GM12891 (cell line): ENCODE measurements at regions not wholly inside any gene's neighbourhood (a gene's known extent, or its start where the extent isn't known, plus 50 kb on each side); places are given as distances from the start of the nearest gene placed in this dataset.
"Not testable (repeated sequence)": the region's sequence is repeated elsewhere in the genome, so short reads cannot be mapped to it uniquely, and the experiment has no call there.

Experiments
- DNase-seq: peaks from one replicate; pipeline ENCODE4 v3.0.0; 2011; ENCODE audit warnings: low spot score; ENCODE audit not compliant: insufficient read length
- FAIRE-seq: peaks from 2 replicates; lab custom pipeline; 2011; peaks lifted over from hg19 to GRCh38; lab: Jason Lieb, UNC
- PAX5 ChIP-seq: IDR thresholded peaks from 2 replicates; pipeline ENCODE4 v1.6.1; 2011; ENCODE audit warnings: low read length, moderate library complexity, mild to moderate bottlenecking; ENCODE audit not compliant: insufficient read depth, severe bottlenecking
- POLR2A ChIP-seq: IDR thresholded peaks from 2 replicates; pipeline ENCODE4 v1.6.1; 2011; ENCODE audit warnings: low read depth, low read length, control low read depth
- POLR2AphosphoS5 ChIP-seq: IDR thresholded peaks from 2 replicates; pipeline ENCODE4 v1.6.1; 2011; ENCODE audit warnings: low read depth, low read length, control low read depth
- POU2F2 ChIP-seq: IDR thresholded peaks from 2 replicates; pipeline ENCODE4 v1.6.1; 2011; ENCODE audit warnings: low read depth, mild to moderate bottlenecking, control low read depth, low read length, moderate library complexity
- SPI1 ChIP-seq: IDR thresholded peaks from 2 replicates; pipeline ENCODE4 v1.6.1; 2011; ENCODE audit warnings: low read depth, low read length, control low read depth
- TAF1 ChIP-seq: IDR thresholded peaks from 2 replicates; pipeline ENCODE4 v1.6.1; 2011; ENCODE audit warnings: low read depth, low read length, control low read depth

DNA sequence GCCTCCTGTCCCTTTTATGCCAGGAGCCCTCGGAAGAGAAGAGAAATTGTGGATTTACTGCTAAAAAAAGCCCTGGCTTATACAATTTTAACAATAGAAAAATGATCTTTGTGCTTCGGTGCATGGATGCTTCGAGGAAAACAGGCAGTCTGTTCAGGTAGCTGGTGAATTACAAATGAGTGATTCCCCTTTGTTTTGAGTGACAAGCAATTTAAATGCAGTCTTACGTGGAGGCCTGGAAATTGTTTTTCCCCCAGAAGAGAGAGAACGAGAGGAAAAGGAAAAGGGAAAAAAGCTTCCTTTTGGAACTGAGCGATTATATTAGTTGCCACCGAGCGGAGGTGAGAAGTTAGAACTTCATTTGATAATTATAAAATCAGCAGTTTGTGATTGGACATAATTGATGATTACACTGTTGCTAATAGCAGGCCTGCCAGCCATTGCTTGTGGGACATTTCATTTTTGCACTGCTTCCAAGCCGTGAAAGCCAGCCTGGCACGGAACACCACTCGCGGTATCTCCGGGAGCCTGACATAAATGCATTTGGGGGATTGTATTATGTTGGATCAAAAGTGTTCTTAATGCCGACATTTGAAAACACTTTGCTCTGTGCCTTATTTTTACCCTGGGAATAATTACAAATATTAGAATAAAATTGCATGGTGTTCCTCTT lies 117.7 kb downstream of the PHETA1 start:
- TF ChIP-seq POU2F2 (no peak), POLR2AphosphoS5 (no peak)
- no peak for DNase-seq
- no peak for FAIRE-seq

DNA sequence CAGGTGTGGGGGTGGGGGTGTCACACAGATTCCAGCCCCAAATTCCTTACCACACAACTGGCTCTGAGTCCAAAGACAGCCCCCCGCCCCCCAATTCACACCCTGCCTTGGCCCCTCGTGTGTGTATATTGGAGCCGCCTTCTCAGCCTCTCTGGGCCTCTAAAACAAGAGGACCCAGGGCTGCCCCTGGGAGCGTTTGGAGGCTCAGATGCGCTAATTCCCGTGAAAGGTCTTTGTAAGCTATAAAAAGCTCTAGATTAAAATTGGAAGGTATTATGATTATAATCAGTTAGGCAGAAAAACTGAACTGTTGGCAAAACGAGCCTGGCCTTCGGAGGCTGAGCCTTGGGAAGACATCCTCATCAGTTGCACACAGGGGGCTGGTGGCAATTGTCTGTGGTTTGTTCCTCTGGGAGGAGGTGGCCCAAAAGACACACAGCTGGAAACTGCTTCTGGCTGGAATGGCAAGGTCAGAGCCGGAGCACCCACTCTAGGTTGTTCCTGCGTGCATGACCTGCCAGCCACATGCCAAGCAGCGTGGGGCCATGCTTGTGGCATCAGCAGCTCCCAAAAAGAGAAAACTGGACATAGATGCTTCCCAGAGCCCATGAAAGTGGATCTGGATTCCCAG lies 118.5 kb downstream of the PHETA1 start:
- TF ChIP-seq POLR2A (no peak), PAX5 (no peak), SPI1 (no peak), POLR2AphosphoS5 (no peak), TAF1 (no peak), POU2F2 (no peak)
- FAIRE-seq (no peak), DNase-seq (no peak)

DNA sequence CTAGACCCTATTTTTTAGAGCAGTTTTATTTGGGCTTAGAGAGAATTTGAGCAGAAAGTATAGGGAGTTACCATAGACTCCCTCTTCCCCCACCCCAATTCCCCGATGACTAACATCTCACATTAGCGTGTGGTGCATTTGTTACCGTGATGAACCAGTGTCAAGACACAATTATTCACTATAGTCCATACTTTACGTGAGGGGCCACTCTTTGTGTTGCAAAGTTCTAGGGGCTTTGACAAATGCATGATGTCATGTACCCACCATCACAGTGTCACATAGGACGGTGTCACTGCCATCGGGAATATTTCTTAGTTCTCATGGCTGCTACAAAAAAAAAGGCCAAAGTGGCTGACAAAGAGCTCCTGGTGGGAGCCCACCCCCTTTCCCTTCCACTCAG lies 119.1 kb downstream of the PHETA1 start:
- no peak for TF ChIP-seq POU2F2
- TF ChIP-seq POLR2AphosphoS5, result no peak
- no peak for TF ChIP-seq POLR2A
- DNase-seq (no peak), FAIRE-seq (no peak)

DNA sequence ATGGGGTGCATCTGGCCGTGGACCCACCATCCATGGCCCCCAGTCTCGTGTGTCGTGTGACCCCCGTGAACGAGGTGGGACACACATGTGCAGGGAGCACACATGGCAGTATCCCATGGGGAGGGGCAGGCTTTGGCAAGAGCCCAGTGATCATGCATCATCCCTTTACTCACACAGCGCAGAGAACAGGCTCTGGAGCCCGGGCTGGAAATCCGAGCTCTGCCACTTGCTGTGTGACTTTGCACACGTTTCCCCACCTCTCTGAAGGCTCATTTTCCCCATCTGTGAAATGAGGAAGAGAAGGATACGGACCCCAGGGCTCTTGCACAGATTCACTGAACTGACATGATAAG lies 119.9 kb downstream of the PHETA1 start:
- TF ChIP-seq PAX5 (no peak), SPI1 (no peak), POLR2AphosphoS5 (no peak), POU2F2 (no peak), TAF1 (no peak), POLR2A (no peak)
- FAIRE-seq, result no peak

DNA sequence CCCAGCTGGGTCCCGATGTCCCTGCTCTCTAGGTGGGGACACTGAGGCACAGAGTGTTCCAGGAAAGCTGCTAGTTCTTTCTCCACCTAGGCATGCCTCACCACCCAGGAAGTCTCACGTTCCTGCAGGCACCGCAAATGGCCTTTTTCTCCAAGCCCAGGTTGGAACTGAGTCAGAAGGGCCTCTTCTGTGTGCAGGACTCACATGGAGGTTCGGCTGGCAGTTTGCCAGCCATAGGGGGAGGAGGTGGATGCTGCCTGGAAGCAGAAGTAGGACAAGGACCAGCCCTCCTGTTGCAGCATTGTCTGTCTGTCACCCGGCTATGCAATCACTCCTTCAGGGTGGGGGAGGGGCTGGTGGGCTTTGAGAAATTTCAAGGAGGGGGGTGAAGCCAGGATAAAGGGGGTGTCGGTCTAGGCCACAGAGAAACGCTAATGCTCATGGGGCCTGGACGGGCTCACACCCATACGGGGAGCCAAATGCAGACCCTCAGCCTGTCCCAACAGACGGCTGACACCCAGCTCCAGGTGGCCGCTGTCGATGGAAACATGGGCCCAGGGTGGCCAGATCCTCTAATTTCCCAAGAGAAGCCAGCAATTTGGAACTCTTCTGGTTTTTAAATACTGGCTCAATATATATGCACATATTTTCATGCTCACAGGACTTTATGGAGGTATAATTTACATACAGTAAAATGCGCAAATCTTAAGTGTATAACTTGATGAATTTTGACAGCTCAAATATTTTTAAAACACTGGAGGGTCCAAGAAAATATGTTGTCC lies 120.5 kb downstream of the PHETA1 start:
- TF ChIP-seq POLR2AphosphoS5 (no peak), TAF1 (no peak), POLR2A (no peak), SPI1 (no peak), POU2F2 (no peak), PAX5 (no peak)
- no peak for DNase-seq
- no peak for FAIRE-seq

More for the DNA sequence above, 119.9 kb downstream of the PHETA1 start:
- DNase-seq, result no peak

DNA sequence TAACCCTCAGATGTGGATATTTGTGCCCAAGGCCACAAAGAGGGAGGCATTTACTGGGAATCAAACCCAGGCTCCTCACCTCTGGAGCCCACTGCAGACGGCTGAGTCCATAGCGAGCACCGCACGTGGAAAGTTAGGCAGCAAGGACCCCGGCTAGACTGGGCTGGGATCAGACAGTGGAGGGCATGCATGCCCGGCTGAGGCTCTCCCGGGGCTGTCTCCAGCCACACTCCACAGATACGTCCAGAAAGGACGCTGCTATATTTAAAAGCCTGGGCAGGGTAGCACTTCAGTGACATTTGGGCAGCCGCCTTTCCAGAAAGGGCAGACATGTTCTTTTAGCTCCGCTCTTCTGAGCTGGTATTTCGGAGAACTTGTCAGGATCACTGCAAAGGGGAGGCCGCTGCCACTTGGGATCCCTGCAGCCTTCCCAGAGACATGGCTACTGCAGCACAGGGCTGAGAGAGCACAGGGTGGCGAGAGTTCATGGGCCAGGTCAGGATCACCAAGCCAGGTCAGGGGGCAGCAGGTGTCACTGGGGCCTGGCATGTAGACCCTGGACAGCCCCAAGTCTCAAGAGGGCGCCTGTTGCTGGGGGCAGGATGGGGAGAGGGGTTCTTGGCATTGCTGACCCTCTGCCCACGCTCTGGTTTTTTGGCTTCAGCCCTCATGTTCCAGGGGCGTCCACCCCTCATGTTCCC lies 121.7 kb downstream of the PHETA1 start:
- FAIRE-seq, result no peak
- TF ChIP-seq TAF1 (no peak), POU2F2 (no peak), PAX5 (no peak), SPI1 (no peak)
- DNase-seq, result no peak

DNA sequence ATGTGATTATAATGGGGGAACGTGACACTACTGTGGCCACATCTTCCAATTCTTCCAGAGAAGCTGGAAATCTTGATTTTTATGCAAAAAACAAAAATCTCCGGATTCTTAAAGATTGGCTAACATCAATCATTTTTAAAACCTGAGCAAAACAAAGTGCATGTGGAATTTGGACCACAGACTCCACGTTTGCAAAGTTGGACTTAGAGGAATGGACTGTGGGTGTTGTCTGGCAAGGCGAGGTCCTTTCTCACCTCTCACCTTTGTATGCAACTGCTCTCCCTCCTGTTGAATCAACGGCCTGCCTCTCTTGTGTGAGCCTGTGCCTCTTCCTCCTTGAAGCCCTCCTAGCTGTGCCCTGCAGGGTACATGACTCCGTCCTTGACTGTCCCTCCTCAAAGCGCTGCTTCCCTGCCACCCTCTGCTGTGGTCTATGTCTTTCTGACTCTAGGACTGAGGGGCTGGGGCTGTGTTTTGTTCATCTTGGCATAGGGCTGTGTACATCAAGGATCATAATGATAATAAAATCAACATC lies 122.4 kb downstream of the PHETA1 start:
- TF ChIP-seq POU2F2 (no peak), SPI1 (no peak), TAF1 (no peak), POLR2AphosphoS5 (no peak), POLR2A (no peak), PAX5 (no peak)
- FAIRE-seq (no peak), DNase-seq (no peak)

DNA sequence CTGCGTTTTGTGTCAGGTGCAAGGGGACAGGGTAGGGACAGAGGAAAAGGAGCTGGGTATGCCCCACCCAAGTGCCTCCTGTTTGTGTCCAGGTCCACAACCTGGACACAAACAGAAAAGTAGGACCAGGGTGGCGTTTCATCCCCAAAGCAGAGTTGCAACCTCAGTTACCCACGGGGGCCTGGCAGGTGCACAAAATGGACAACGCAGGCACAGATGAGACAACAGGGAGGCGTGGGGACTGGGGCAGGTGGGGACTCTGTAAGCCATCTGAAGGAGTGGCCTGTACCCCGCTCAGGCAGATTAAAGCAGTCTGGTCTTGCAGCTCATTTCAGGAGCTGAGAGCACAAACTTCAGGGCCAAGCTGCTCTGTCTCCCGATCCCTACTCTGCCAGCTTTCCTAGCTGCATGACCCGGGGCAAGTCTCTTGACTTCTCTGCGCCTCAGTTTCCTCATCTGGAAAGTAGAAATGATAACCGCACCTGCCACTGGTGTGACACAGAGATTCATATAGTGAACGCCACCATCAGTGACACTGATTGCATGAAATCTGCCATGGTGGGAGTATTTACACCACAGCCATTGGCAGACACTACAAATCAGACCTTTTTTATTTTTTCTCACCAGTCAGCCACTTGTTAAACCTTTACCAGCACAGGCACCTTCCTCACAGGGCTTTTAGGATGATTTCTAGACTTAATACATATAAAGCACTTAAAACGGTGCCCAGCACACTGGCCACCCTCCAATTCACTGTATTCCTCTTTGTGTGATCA lies 123.0 kb downstream of the PHETA1 start:
- FAIRE-seq (no peak), DNase-seq (no peak)
- no peak for TF ChIP-seq POLR2AphosphoS5
- no peak for TF ChIP-seq POLR2A
- no peak for TF ChIP-seq TAF1
- no peak for TF ChIP-seq POU2F2
- TF ChIP-seq PAX5, result no peak
- no peak for TF ChIP-seq SPI1

DNA sequence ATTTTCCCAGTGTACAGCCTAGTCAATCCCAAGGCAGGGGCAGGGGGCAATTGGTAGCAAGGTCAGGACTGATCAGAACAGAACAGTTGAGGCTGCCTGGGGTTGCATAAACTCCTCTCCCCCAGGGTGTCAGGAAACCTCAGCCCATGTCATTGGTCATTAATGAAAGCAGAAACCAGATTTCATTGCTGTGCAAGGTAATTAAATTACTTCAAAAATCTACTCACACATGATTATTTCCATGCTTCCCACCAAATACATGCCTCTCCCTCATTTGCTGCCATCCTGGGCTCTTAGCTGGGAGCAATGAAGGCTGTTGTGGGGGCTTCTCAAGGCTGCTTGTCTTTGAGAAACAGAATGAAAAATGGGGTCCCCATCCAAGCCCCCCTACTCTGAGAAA lies 124.2 kb downstream of the PHETA1 start:
- DNase-seq (no peak), FAIRE-seq (no peak)
- no peak for TF ChIP-seq POLR2A
- no peak for TF ChIP-seq SPI1
- TF ChIP-seq POLR2AphosphoS5, result no peak
- TF ChIP-seq POU2F2, result no peak
- no peak for TF ChIP-seq PAX5
- no peak for TF ChIP-seq TAF1

DNA sequence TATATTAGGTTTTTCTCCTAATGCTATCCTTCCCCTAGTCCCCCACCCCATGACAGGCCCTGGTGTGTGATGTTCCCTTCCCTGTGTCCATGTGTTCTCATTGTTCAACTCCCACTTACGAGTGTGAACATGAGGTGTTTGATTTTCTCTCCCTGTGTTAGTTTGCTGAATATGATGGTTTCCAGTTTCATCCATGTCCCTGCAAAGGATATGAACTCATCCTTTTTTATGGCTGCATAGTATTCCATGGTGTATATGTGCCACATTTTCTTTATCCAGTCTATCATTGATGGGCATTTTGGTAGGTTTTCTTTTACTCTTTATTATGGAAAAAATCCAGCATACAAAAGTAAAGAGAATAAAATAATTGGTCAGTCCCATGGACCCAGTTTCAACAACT lies 126.1 kb downstream of the PHETA1 start:
- DNase-seq, FAIRE-seq: not testable (repeated sequence)
